ENCODE measurements at regions not wholly inside any gene's neighbourhood (a gene's known extent, or its start where the extent isn't known, plus 50 kb on each side); places are given as distances from the start of the nearest gene placed in this dataset.

- peak overlapping the region; percentile 90 for H3K27ac ChIP-seq
- no peaks in the 10 kb centered on the region for H3K27me3 ChIP-seq
- intact Hi-C loops (cut with DNase I), result no loop called here
- ATAC-seq (no peak), DNase-seq (no peak)
- H3K4me3 ChIP-seq, result no peak overlapping the region
- no peaks in the 10 kb centered on the region for H3K36me3 ChIP-seq
- no peak for TF ChIP-seq CTCF (IDR thresholded peaks at IDR 0.05)
- H3K9me3 ChIP-seq, result no peaks in the 10 kb centered on the region
- peaks cover 31% of the 10 kb centered on the region for H3K4me1 ChIP-seq
Observed at GRCh38 chr15:92829875-92830274, 70.2 kb upstream of the CHD2 start.

DNA sequence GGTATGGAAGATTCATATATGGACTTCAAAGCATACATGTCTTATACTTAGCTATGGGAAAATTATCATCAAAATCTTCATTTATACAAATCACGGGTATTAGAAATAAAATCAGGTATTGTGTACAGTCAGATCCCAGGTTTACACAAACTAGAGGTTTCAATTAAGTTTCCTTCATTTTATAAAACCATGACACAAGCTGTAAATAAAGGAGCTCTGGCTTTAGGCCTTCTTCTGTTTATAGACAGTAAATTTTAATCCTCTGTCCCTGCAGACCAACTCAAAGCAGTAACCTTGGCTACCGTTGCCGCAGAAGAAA lies 68.8 kb upstream of the CHD2 start:
- DNase-seq, result no peak
- no peak for TF ChIP-seq CTCF (IDR thresholded peaks at IDR 0.05)
- Histone ChIP-seq H3K27ac (peak overlapping the region; percentile 90), H3K9me3 (no peaks in the 10 kb centered on the region), H3K27me3 (no peaks in the 10 kb centered on the region), H3K4me1 (peaks cover 31% of the 10 kb centered on the region), H3K36me3 (no peaks in the 10 kb centered on the region), H3K4me3 (peak overlapping the region; percentile 34)
- intact Hi-C loops (cut with DNase I), result no loop called here
- ATAC-seq, result no peak

- Histone ChIP-seq H3K36me3 (no peaks in the 10 kb centered on the region), H3K27me3 (no peaks in the 10 kb centered on the region), H3K27ac (peak overlapping the region; percentile 90), H3K9me3 (no peaks in the 10 kb centered on the region), H3K4me1 (peaks cover 31% of the 10 kb centered on the region), H3K4me3 (peak overlapping the region; percentile 34)
- ATAC-seq (peak; percentile 99), DNase-seq (peak; percentile 94)
- intact Hi-C loops (cut with DNase I), result no loop called here
- no peak for TF ChIP-seq CTCF (IDR thresholded peaks at IDR 0.05)
Observed at GRCh38 chr15:92831655-92832328, 68.3 kb upstream of the CHD2 start.

DNA sequence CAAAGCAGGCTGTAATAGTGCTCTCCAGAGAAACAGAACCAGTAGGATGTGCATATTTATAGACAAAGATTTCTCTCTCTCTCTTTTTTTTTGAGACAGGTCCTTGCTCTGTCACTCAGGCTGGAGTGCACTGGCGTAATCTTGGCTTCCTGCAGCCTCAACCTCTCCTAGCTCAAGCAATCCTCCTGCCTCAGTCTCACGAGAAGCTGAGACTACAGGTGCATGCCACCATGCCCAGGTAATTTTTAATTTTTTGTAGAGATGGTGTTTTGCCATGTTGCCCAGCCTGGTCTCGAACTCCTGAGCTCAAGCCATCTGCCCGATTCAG lies 67.1 kb upstream of the CHD2 start:
- intact Hi-C loops (cut with DNase I), result no loop called here
- no peak overlapping the region for H3K4me3 ChIP-seq

DNA sequence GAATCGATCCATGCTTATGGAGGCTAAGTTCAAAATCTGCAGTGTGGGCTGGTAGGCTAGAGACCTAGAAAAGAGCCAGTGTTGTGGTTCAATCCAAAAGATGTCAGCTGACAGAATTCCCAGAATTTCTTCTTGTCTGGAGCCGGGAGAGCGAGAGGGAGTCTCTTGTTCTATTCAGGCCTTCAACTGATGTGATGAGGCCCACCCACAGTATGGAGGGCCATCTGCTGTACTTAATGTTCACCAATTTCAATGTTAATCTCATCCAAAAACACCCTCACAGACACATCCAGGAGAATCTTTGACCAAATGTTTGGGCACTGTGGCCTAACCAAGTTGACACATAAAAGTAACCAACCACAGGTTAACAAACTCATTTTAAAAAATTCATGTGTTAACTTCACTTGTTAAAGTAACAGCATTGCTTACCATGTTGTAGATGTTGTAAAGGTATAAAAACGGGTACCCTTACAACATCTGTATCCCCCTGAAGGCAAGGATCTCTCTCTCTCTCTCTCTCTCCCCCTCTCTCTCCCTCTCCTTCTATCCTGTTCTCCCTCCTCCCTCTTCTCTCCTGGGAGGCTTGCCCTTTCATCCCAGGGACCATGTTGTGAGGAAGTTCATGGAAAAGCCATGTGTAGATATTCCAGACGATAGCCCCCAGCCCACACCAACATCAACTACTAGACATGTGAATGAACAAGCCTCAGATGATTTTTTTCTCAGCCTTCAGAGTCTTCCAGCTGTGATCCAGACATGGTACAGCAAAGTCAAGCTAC lies 66.4 kb upstream of the CHD2 start:
- peaks cover 31% of the 10 kb centered on the region for H3K4me1 ChIP-seq
- intact Hi-C loops (cut with DNase I), result no loop called here
- no peaks in the 10 kb centered on the region for H3K27me3 ChIP-seq
- no peaks in the 10 kb centered on the region for H3K36me3 ChIP-seq
- DNase-seq (no peak), ATAC-seq (no peak)
- TF ChIP-seq CTCF (IDR thresholded peaks at IDR 0.05), result no peak
- no peak overlapping the region for H3K4me3 ChIP-seq
- H3K9me3 ChIP-seq, result no peaks in the 10 kb centered on the region
- peak overlapping the region; percentile 90 for H3K27ac ChIP-seq

More for the DNA sequence above, 67.1 kb upstream of the CHD2 start:
- peak overlapping the region; percentile 90 for H3K27ac ChIP-seq
- H3K4me1 ChIP-seq, result peaks cover 31% of the 10 kb centered on the region
- ATAC-seq (no peak), DNase-seq (no peak)
- no peaks in the 10 kb centered on the region for H3K27me3 ChIP-seq
- H3K9me3 ChIP-seq, result no peaks in the 10 kb centered on the region
- no peaks in the 10 kb centered on the region for H3K36me3 ChIP-seq
- TF ChIP-seq CTCF (IDR thresholded peaks at IDR 0.05), result no peak

All from upper lobe of right lung (tissue), 1 donor.